ENCODE measurements at regions not wholly inside any gene's neighbourhood (a gene's known extent, or its start where the extent isn't known, plus 50 kb on each side); places are given as distances from the start of the nearest gene placed in this dataset.

- no peaks in the 10 kb centered on the region for H3K9me2 ChIP-seq
- H3K9me3 ChIP-seq: no peaks in the 10 kb centered on the region
- no peak overlapping the region for H3K27ac ChIP-seq (ENCODE audit: low read depth in 2 of 2, low read length in 1 of 2)
- no peaks in the 10 kb centered on the region for H3K27me3 ChIP-seq (ENCODE audit: insufficient read depth)
- no peaks in the 10 kb centered on the region for H3K36me3 ChIP-seq (replicated peaks in 1 of 2; ENCODE audit: control insufficient read depth in 1 of 2, insufficient read depth in 2 of 2, low read length in 1 of 2)
- H3F3A ChIP-seq (replicated peaks; ENCODE audit: insufficient read depth): no peaks in the 10 kb centered on the region
- CTCF ChIA-PET: interaction anchor here (1.0 kb wide), 1 partner anchor 246 kb away, joined by 3 read pairs; no protein-coding TSS in a partner anchor
- TF ChIP-seq ZBTB33 (IDR thresholded peaks at IDR 0.05; ENCODE audit: borderline replicate concordance, low read depth) (no peak), JUND (IDR thresholded peaks at IDR 0.05) (no peak), TEAD4 (IDR thresholded peaks at IDR 0.05; ENCODE audit: borderline replicate concordance, insufficient read depth) (no peak), MEF2A (IDR thresholded peaks at IDR 0.05; ENCODE audit: borderline replicate concordance, low read depth) (no peak), POLR2AphosphoS5 (IDR thresholded peaks at IDR 0.05; ENCODE audit: low read depth, low read length) (no peak)
- H3K4me1 ChIP-seq (ENCODE audit: control insufficient read depth in 1 of 2, insufficient read depth in 2 of 2, low read depth in 1 of 2, low read length in 1 of 2): no peaks in the 10 kb centered on the region; a peak in 2 of 4 replicates
- no peaks in the 10 kb centered on the region for H3K79me2 ChIP-seq (ENCODE audit: insufficient read depth)
- no peak for DNase-seq
- no peak overlapping the region for H3K9ac ChIP-seq
- H3K4me2 ChIP-seq: no peak overlapping the region
- H2AFZ ChIP-seq (ENCODE audit: low read depth): no peak overlapping the region
- no peak overlapping the region for H3K4me3 ChIP-seq (ENCODE audit: low read depth in 2 of 2, low read length in 1 of 2)
- no peaks in the 10 kb centered on the region for H4K20me1 ChIP-seq (ENCODE audit: insufficient read depth)
- POLR2A ChIA-PET: no interaction called here
Measured at GRCh38 chr1:116252785-116253184, 120.3 kb upstream of the ATP1A1 start.

DNA sequence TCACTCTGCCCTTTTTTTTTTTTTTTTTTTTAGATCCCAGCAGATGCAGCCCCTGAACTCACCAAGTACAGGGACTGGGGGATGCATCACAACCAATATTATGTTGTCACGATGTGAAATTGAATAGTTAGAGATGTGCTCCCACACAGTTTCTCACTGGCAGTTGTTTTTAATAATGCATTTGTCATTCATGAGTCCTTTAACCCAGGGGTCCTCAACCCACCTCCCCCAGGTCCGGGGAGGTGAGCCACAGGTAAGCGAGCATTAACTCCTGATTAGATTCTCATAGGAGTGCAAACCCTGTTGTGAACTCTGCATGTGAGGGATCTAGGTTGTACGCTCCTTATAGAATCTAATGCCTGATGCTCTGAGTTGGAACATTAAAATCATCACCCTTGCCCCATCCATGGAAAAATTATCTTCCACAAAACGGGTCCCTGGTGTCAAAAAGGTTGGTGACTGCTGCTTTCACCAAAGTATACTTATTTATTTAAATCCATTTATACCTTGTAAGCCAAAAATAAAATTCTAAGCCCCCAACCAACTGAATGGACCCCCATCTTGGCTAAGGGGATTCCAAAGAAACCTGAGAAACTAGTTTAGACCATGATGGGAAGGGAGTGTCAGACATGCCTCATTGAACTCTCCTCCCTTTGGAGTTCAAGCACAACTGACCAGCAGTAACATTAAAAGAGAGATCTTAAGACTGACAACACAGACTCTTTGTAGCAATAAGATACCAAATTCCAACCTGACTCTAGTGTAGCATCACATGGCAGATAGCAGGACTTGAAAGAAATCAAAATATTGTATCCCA lies 119.3 kb upstream of the ATP1A1 start:
- Histone ChIP-seq H3K9me3 (no peaks in the 10 kb centered on the region), H3K4me3 (ENCODE audit: low read depth in 2 of 2, low read length in 1 of 2) (no peak overlapping the region), H3K27ac (ENCODE audit: low read depth in 2 of 2, low read length in 1 of 2) (no peak overlapping the region), H3K4me2 (no peak overlapping the region), H3K27me3 (ENCODE audit: insufficient read depth) (no peaks in the 10 kb centered on the region), H3K4me1 (ENCODE audit: control insufficient read depth in 1 of 2, insufficient read depth in 2 of 2, low read depth in 1 of 2, low read length in 1 of 2) (no peaks in the 10 kb centered on the region; a peak in 2 of 4 replicates), H4K20me1 (ENCODE audit: insufficient read depth) (no peaks in the 10 kb centered on the region), H3K79me2 (ENCODE audit: insufficient read depth) (no peaks in the 10 kb centered on the region), H2AFZ (ENCODE audit: low read depth) (no peak overlapping the region), H3F3A (replicated peaks; ENCODE audit: insufficient read depth) (no peaks in the 10 kb centered on the region), H3K9me2 (no peaks in the 10 kb centered on the region), H3K36me3 (replicated peaks in 1 of 2; ENCODE audit: control insufficient read depth in 1 of 2, insufficient read depth in 2 of 2, low read length in 1 of 2) (no peaks in the 10 kb centered on the region), H3K9ac (no peak overlapping the region)
- DNase-seq: no peak
- TF ChIP-seq MXI1 (IDR thresholded peaks at IDR 0.05; ENCODE audit: low read depth, low read length): no peak
- POLR2A ChIA-PET: no interaction called here
- CTCF ChIA-PET: no interaction called here
- WGBS (ENCODE audit: low lambda C conversion rate): 19% methylated on average over 5 of the region's 5 CpGs

DNA sequence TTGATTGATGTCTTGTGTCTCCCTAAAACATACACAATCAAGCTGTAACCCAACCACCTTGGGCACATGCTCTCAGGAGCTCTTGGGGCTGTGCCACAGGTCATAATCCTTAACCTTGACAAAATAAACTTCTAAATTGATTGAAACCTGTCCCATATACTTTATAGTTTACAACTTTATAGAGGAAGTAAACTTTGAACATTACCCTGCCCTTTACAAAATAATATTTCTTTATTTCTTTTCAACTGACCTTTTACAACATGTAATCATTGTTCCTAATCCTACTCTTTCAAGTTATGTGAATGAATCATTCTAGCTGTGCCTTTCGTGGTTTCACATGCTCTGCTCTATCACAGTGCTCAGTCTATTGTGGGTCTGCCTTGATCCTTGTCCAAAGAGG lies 118.3 kb upstream of the ATP1A1 start:
- CTCF ChIA-PET: no interaction called here
- no peak for DNase-seq
- Histone ChIP-seq H3K36me3 (replicated peaks in 1 of 2; ENCODE audit: control insufficient read depth in 1 of 2, insufficient read depth in 2 of 2, low read length in 1 of 2) (no peaks in the 10 kb centered on the region), H3K27ac (ENCODE audit: low read depth in 2 of 2, low read length in 1 of 2) (no peak overlapping the region), H3F3A (replicated peaks; ENCODE audit: insufficient read depth) (no peaks in the 10 kb centered on the region), H3K4me2 (no peak overlapping the region), H3K9ac (no peak overlapping the region), H3K4me3 (ENCODE audit: low read depth in 2 of 2, low read length in 1 of 2) (no peak overlapping the region), H4K20me1 (ENCODE audit: insufficient read depth) (no peaks in the 10 kb centered on the region), H2AFZ (ENCODE audit: low read depth) (no peak overlapping the region), H3K27me3 (ENCODE audit: insufficient read depth) (no peaks in the 10 kb centered on the region), H3K9me3 (no peaks in the 10 kb centered on the region), H3K4me1 (ENCODE audit: control insufficient read depth in 1 of 2, insufficient read depth in 2 of 2, low read depth in 1 of 2, low read length in 1 of 2) (no peaks in the 10 kb centered on the region; a peak in 2 of 4 replicates), H3K79me2 (ENCODE audit: insufficient read depth) (no peaks in the 10 kb centered on the region), H3K9me2 (no peaks in the 10 kb centered on the region)
- TF ChIP-seq, protein P1, sequence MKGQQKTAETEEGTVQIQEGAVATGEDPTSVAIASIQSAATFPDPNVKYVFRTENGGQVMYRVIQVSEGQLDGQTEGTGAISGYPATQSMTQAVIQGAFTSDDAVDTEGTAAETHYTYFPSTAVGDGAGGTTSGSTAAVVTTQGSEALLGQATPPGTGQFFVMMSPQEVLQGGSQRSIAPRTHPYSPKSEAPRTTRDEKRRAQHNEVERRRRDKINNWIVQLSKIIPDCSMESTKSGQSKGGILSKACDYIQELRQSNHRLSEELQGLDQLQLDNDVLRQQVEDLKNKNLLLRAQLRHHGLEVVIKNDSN (IDR thresholded peaks at IDR 0.05; ENCODE audit: borderline replicate concordance, low read depth): no peak
- TF ChIP-seq, protein P2, sequence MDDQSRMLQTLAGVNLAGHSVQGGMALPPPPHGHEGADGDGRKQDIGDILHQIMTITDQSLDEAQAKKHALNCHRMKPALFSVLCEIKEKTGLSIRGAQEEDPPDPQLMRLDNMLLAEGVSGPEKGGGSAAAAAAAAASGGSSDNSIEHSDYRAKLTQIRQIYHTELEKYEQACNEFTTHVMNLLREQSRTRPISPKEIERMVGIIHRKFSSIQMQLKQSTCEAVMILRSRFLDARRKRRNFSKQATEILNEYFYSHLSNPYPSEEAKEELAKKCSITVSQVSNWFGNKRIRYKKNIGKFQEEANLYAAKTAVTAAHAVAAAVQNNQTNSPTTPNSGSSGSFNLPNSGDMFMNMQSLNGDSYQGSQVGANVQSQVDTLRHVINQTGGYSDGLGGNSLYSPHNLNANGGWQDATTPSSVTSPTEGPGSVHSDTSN (IDR thresholded peaks at IDR 0.05): no peak
- TF ChIP-seq, protein P3, sequence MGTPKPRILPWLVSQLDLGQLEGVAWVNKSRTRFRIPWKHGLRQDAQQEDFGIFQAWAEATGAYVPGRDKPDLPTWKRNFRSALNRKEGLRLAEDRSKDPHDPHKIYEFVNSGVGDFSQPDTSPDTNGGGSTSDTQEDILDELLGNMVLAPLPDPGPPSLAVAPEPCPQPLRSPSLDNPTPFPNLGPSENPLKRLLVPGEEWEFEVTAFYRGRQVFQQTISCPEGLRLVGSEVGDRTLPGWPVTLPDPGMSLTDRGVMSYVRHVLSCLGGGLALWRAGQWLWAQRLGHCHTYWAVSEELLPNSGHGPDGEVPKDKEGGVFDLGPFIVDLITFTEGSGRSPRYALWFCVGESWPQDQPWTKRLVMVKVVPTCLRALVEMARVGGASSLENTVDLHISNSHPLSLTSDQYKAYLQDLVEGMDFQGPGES (IDR thresholded peaks at IDR 0.05; ENCODE audit: low read depth, low read length): no peak
- no peak for TF ChIP-seq NRF1 (IDR thresholded peaks at IDR 0.05; ENCODE audit: low read depth, low read length)
- TF ChIP-seq GATA2 (CRISPR knock-in tag; IDR thresholded peaks at IDR 0.05): no peak
- TF ChIP-seq, protein P4, sequence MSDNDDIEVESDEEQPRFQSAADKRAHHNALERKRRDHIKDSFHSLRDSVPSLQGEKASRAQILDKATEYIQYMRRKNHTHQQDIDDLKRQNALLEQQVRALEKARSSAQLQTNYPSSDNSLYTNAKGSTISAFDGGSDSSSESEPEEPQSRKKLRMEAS (IDR thresholded peaks at IDR 0.05; ENCODE audit: low read depth): no peak
- TF ChIP-seq SMC3 (IDR thresholded peaks at IDR 0.05; ENCODE audit: low read depth, low read length): no peak
- POLR2A ChIA-PET: no interaction called here
- WGBS (ENCODE audit: low lambda C conversion rate): 25% methylated on average over 1 of the region's 1 CpG

Data from SK-N-SH (cell line).